Testis (tissue), 2 donors: ENCODE measurements at regions not wholly inside any gene's neighbourhood (a gene's known extent, or its start where the extent isn't known, plus 50 kb on each side); places are given as distances from the start of the nearest gene placed in this dataset.

ENCODE experiments used
- DNase-seq: peaks from one replicate; pipeline ENCODE4 v3.0.0-alpha.2; 2019
- H3K27ac ChIP-seq, 2 donors: fragments of 200-600 bp; sonication (generic); one replicate each; pipeline ENCODE4 v1.5.1; 2019
- H3K27me3 ChIP-seq: fragments of 200-600 bp; sonication (generic); one replicate; pipeline ENCODE4 v1.5.1; 2019
- H3K36me3 ChIP-seq: fragments of 200-600 bp; sonication (generic); one replicate; pipeline ENCODE4 v1.5.1; 2017; ENCODE audit warnings: low read depth; ENCODE audit errors: missing control alignments
- H3K4me1 ChIP-seq: fragments of 200-600 bp; sonication (generic); one replicate; pipeline ENCODE4 v1.5.1; 2019
- H3K4me3 ChIP-seq, 2 donors: fragments of 200-600 bp; sonication (generic); one replicate each; pipeline ENCODE4 v1.5.1; 2017 to 2019
- H3K9me3 ChIP-seq: fragments of 200-600 bp; sonication (generic); one replicate; pipeline ENCODE4 v1.5.1; 2017
- POLR2A ChIP-seq: fragments of 450-650 bp; IDR thresholded peaks from one replicate; pipeline ENCODE4 v1.6.1; 2017; ENCODE audit warnings: antibody characterized with exemption, mild to moderate bottlenecking, moderate library complexity
- whole genome bisulfite sequencing, 2 donors: methylation state at CpG; one replicate each; pipeline ENCODE4 v1.1.5; 2018; 5-methylcytosine and 5-hydroxymethylcytosine counted together
- intact Hi-C: fragments of 100-400 bp; cut with DNase I; formaldehyde crosslinking; loops from one replicate; pipeline ENCODE4 v1.15.1; 2023; ENCODE audit warnings: low total_unique reads
- TF ChIP-seq, protein P1 (sequence below), 3 experiments: fragments of 450-650 bp in 2 of 3; fragments of 200-600 bp in 1 of 3; sonication (generic) in 1 of 3; IDR thresholded peaks; one replicate each; pipeline ENCODE4 v1.5.1; 2016 to 2019; ENCODE audit warnings: antibody characterized with exemption in 3 of 3, mild to moderate bottlenecking in 2 of 3, moderate library complexity in 1 of 3

DNA sequence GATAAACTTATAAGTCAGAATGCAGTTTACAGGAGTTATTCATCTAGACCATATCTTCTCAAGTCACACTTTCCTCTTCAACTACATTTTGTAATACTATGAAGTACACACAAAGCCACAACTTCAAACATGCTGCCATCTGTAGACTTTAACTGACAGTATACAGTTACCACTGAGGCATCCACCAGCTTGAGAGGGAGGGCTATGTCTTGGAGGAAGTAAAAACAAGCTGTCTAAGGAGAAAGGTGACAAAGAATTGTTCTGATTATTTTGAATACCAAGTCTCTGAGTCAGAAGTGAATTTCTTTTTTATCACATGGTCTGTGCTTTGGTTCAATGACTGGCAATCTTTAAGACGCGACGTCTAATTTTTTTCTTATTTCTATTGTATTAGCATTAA, 97.6 kb upstream of the CDH10 start:
- no peaks in the 10 kb centered on the region for H3K36me3 ChIP-seq
- H3K27me3 ChIP-seq: no peaks in the 10 kb centered on the region
- H3K4me3 ChIP-seq: no peak overlapping the region
- DNase-seq: no peak
- H3K27ac ChIP-seq: no peak overlapping the region
- intact Hi-C loops: no loop called here
- H3K9me3 ChIP-seq: no peaks in the 10 kb centered on the region
- TF ChIP-seq, protein P1, sequence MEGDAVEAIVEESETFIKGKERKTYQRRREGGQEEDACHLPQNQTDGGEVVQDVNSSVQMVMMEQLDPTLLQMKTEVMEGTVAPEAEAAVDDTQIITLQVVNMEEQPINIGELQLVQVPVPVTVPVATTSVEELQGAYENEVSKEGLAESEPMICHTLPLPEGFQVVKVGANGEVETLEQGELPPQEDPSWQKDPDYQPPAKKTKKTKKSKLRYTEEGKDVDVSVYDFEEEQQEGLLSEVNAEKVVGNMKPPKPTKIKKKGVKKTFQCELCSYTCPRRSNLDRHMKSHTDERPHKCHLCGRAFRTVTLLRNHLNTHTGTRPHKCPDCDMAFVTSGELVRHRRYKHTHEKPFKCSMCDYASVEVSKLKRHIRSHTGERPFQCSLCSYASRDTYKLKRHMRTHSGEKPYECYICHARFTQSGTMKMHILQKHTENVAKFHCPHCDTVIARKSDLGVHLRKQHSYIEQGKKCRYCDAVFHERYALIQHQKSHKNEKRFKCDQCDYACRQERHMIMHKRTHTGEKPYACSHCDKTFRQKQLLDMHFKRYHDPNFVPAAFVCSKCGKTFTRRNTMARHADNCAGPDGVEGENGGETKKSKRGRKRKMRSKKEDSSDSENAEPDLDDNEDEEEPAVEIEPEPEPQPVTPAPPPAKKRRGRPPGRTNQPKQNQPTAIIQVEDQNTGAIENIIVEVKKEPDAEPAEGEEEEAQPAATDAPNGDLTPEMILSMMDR (IDR thresholded peaks at IDR 0.05): no peak
- no peak for TF ChIP-seq POLR2A
- WGBS, 2 donors: 92 to 93% methylated on average over 3 of the region's 3 CpGs
- H3K4me1 ChIP-seq: no peaks in the 10 kb centered on the region

- TF ChIP-seq, protein P1 (IDR thresholded peaks at IDR 0.05): no peak
- TF ChIP-seq POLR2A: no peak
- no peak for DNase-seq
- H3K4me1 ChIP-seq: no peaks in the 10 kb centered on the region
- no peaks in the 10 kb centered on the region for H3K9me3 ChIP-seq
- no peaks in the 10 kb centered on the region for H3K27me3 ChIP-seq
- intact Hi-C loops: no loop called here
- H3K4me3 ChIP-seq: no peak overlapping the region
- H3K36me3 ChIP-seq: no peaks in the 10 kb centered on the region
- H3K27ac ChIP-seq: no peak overlapping the region
These were observed 92.4 kb upstream of the CDH10 start for GRCh38 chr5:24737163-24737562.

- no peaks in the 10 kb centered on the region for H3K4me1 ChIP-seq
- no peak for DNase-seq
- 86 to 91% methylated on average over 7 of the region's 7 CpGs for WGBS, 2 donors
- H3K9me3 ChIP-seq: no peaks in the 10 kb centered on the region
- no peak for TF ChIP-seq POLR2A
- TF ChIP-seq, protein P1 (IDR thresholded peaks at IDR 0.05): no peak
- H3K36me3 ChIP-seq: no peaks in the 10 kb centered on the region
- no peak overlapping the region for H3K27ac ChIP-seq
- no peaks in the 10 kb centered on the region for H3K27me3 ChIP-seq
- intact Hi-C loops: no loop called here
- no peak overlapping the region for H3K4me3 ChIP-seq
These were observed 90.5 kb upstream of the CDH10 start for GRCh38 chr5:24735284-24735683.

- Histone ChIP-seq H3K4me1 (no peaks in the 10 kb centered on the region), H3K4me3 (no peak overlapping the region), H3K9me3 (no peaks in the 10 kb centered on the region), H3K27ac (no peak overlapping the region), H3K27me3 (no peaks in the 10 kb centered on the region), H3K36me3 (no peaks in the 10 kb centered on the region)
- intact Hi-C loops: no loop called here
- TF ChIP-seq POLR2A: no peak
- TF ChIP-seq, protein P1 (IDR thresholded peaks at IDR 0.05): no peak
- WGBS, 2 donors: 88% methylated on average over 5 of the region's 5 CpGs
- no peak for DNase-seq
These were observed 87.4 kb upstream of the CDH10 start for GRCh38 chr5:24732184-24732583.

- no peaks in the 10 kb centered on the region for H3K27me3 ChIP-seq
- H3K9me3 ChIP-seq: no peaks in the 10 kb centered on the region
- WGBS, 2 donors: 96 to 97% methylated on average over 3 of the region's 3 CpGs
- TF ChIP-seq POLR2A: no peak
- no peaks in the 10 kb centered on the region for H3K36me3 ChIP-seq
- H3K27ac ChIP-seq: no peak overlapping the region
- H3K4me1 ChIP-seq: no peaks in the 10 kb centered on the region
- no peak overlapping the region for H3K4me3 ChIP-seq
- DNase-seq: no peak
- intact Hi-C loops: no loop called here
These were observed 76.0 kb upstream of the CDH10 start for GRCh38 chr5:24720743-24721142.
